ENCODE measurements at regions not wholly inside any gene's neighbourhood (a gene's known extent, or its start where the extent isn't known, plus 50 kb on each side); places are given as distances from the start of the nearest gene placed in this dataset.
"Not testable (repeated sequence)": the region's sequence is repeated elsewhere in the genome, so short reads cannot be mapped to it uniquely, and the experiment has no call there.

GRCh38 chr1:95167503-95167902, 50.3 kb downstream of the TLCD4 start:
- CTCF ChIA-PET; POLR2A ChIA-PET; DNase-seq (ENCODE audit: extremely low spot score): not testable (repeated sequence)

- DNase-seq (ENCODE audit: extremely low spot score) = no peak
- ChIA-PET CTCF (no interaction called here), POLR2A (no interaction called here)
- TF ChIP-seq HDGF (IDR thresholded peaks at IDR 0.05; ENCODE audit: borderline replicate concordance) = no peak
- no peak for TF ChIP-seq SP1 (IDR thresholded peaks at IDR 0.05)
- no peak for TF ChIP-seq L3MBTL2 (conservative IDR thresholded peaks at IDR 0.05)
- TF ChIP-seq SUZ12 (IDR thresholded peaks at IDR 0.05) = no peak
- TF ChIP-seq FOXM1 (IDR thresholded peaks at IDR 0.05; ENCODE audit: borderline replicate concordance) = no peak
Measured at GRCh38 chr1:95168028-95168427, 50.9 kb downstream of the TLCD4 start.

DNA sequence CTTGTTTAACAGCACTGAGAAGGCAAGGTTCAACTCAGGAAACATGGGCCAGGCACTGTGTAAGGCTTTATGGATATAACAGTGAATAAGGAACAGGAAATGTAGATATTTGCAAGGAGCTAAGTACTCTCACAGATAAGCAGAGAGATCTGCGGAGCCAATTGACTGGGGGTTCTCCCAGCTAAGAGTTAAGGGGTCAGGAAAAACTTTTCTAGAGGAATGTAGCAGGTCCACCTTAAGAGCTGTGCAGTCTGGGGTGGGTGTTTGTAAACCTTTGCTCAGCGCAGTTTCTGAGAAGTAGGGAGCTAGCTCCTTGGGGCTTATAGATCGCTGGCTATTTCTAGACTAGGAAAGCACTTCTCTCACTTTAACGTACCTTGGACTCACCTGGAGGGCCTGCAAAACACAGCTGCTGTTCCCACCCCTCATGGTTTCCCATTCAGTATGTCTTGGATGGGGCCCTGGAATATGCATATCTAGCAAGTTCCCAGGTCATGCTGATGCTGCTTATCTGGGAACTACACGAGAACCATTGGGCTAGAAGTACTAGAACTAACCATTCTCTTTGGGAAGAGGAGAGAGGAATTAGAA, 51.7 kb downstream of the TLCD4 start:
- ChIA-PET POLR2A (no interaction called here), CTCF (no interaction called here)
- TF ChIP-seq ARNT (IDR thresholded peaks at IDR 0.05) (no peak), SP1 (IDR thresholded peaks at IDR 0.05) (no peak), NFRKB (IDR thresholded peaks at IDR 0.05) (no peak), LEF1 (IDR thresholded peaks at IDR 0.05; ENCODE audit: borderline replicate concordance) (no peak), FOXM1 (IDR thresholded peaks at IDR 0.05; ENCODE audit: borderline replicate concordance) (no peak), FOXK2 (IDR thresholded peaks at IDR 0.05) (no peak), ELF4 (IDR thresholded peaks at IDR 0.05) (no peak), FOXA1 (IDR thresholded peaks at IDR 0.05) (no peak), TARDBP (IDR thresholded peaks at IDR 0.05) (no peak), HDGF (IDR thresholded peaks at IDR 0.05; ENCODE audit: borderline replicate concordance) (no peak), BHLHE40 (IDR thresholded peaks at IDR 0.05; ENCODE audit: borderline replicate concordance) (no peak), CTBP1 (IDR thresholded peaks at IDR 0.05; ENCODE audit: borderline replicate concordance) (no peak), ZNF384 (IDR thresholded peaks at IDR 0.05) (no peak), L3MBTL2 (conservative IDR thresholded peaks at IDR 0.05) (no peak), SUZ12 (IDR thresholded peaks at IDR 0.05) (no peak)
- TF ChIP-seq, protein P1, sequence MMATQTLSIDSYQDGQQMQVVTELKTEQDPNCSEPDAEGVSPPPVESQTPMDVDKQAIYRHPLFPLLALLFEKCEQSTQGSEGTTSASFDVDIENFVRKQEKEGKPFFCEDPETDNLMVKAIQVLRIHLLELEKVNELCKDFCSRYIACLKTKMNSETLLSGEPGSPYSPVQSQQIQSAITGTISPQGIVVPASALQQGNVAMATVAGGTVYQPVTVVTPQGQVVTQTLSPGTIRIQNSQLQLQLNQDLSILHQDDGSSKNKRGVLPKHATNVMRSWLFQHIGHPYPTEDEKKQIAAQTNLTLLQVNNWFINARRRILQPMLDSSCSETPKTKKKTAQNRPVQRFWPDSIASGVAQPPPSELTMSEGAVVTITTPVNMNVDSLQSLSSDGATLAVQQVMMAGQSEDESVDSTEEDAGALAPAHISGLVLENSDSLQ (IDR thresholded peaks at IDR 0.05) = no peak
- DNase-seq (ENCODE audit: extremely low spot score) = no peak

DNA sequence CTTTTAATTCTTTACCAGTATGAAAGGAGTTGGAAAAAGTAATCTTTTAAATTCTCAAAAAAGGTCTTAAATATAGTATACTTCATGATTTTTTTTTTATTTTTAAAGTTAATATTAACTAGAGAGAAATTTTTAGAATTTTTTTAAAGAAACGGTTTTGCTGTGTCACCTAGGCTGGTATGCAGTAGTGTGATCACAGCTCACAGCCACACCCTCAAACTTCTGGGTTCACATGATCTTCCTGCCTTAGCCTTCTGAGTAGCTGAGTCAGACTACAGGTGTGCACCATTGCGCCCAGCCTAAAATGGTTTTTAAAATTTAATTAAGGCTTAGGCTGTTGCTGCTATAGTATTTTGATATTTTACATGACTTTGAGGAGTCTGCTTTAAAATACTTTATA, 52.4 kb downstream of the TLCD4 start:
- POLR2A ChIA-PET = no interaction called here
- CTCF ChIA-PET = no interaction called here
- DNase-seq (ENCODE audit: extremely low spot score) = no peak
- TF ChIP-seq ARNT (IDR thresholded peaks at IDR 0.05) (no peak), TARDBP (IDR thresholded peaks at IDR 0.05) (no peak), L3MBTL2 (conservative IDR thresholded peaks at IDR 0.05) (no peak), ELF4 (IDR thresholded peaks at IDR 0.05) (no peak), CTBP1 (IDR thresholded peaks at IDR 0.05; ENCODE audit: borderline replicate concordance) (no peak), NFRKB (IDR thresholded peaks at IDR 0.05) (no peak), HDGF (IDR thresholded peaks at IDR 0.05; ENCODE audit: borderline replicate concordance) (no peak), BHLHE40 (IDR thresholded peaks at IDR 0.05; ENCODE audit: borderline replicate concordance) (no peak), SP1 (IDR thresholded peaks at IDR 0.05) (no peak), FOXM1 (IDR thresholded peaks at IDR 0.05; ENCODE audit: borderline replicate concordance) (no peak), LEF1 (IDR thresholded peaks at IDR 0.05; ENCODE audit: borderline replicate concordance) (no peak), SUZ12 (IDR thresholded peaks at IDR 0.05) (no peak), ZNF384 (IDR thresholded peaks at IDR 0.05) (no peak)
- TF ChIP-seq, protein P1 (IDR thresholded peaks at IDR 0.05) = no peak

- ChIA-PET POLR2A (interaction anchor here (1.5 kb wide), 1 partner anchor 98 kb away, joined by 4 read pairs; the partner anchor contains the start of gene ALG14), CTCF (interaction anchor here (0.6 kb wide), 1 partner anchor 317 kb away, joined by 3 read pairs; no protein-coding TSS in a partner anchor)
- no peak for DNase-seq (ENCODE audit: extremely low spot score)
- no peak for TF ChIP-seq HDGF (IDR thresholded peaks at IDR 0.05; ENCODE audit: borderline replicate concordance)
- TF ChIP-seq TARDBP (IDR thresholded peaks at IDR 0.05) = no peak
- TF ChIP-seq FOXK2 (IDR thresholded peaks at IDR 0.05) = no peak
- TF ChIP-seq, protein P1 (IDR thresholded peaks at IDR 0.05) = no peak
- no peak for TF ChIP-seq SP1 (IDR thresholded peaks at IDR 0.05)
- no peak for TF ChIP-seq NFRKB (IDR thresholded peaks at IDR 0.05)
- TF ChIP-seq L3MBTL2 (conservative IDR thresholded peaks at IDR 0.05) = no peak
- no peak for TF ChIP-seq FOXM1 (IDR thresholded peaks at IDR 0.05; ENCODE audit: borderline replicate concordance)
- TF ChIP-seq ELF4 (IDR thresholded peaks at IDR 0.05) = no peak
- no peak for TF ChIP-seq ARNT (IDR thresholded peaks at IDR 0.05)
- TF ChIP-seq FOXA1 (IDR thresholded peaks at IDR 0.05) = no peak
- no peak for TF ChIP-seq LEF1 (IDR thresholded peaks at IDR 0.05; ENCODE audit: borderline replicate concordance)
- TF ChIP-seq SUZ12 (IDR thresholded peaks at IDR 0.05) = no peak
- TF ChIP-seq CTBP1 (IDR thresholded peaks at IDR 0.05; ENCODE audit: borderline replicate concordance) = no peak
- TF ChIP-seq BHLHE40 (IDR thresholded peaks at IDR 0.05; ENCODE audit: borderline replicate concordance) = no peak
Measured at GRCh38 chr1:95171270-95172245, 54.4 kb downstream of the TLCD4 start.

- TF ChIP-seq HDGF (IDR thresholded peaks at IDR 0.05; ENCODE audit: borderline replicate concordance) (no peak), SUZ12 (IDR thresholded peaks at IDR 0.05) (no peak), CTBP1 (IDR thresholded peaks at IDR 0.05; ENCODE audit: borderline replicate concordance) (no peak), ARNT (IDR thresholded peaks at IDR 0.05) (no peak), LEF1 (IDR thresholded peaks at IDR 0.05; ENCODE audit: borderline replicate concordance) (no peak), FOXM1 (IDR thresholded peaks at IDR 0.05; ENCODE audit: borderline replicate concordance) (no peak), SP1 (IDR thresholded peaks at IDR 0.05) (no peak), TARDBP (IDR thresholded peaks at IDR 0.05) (no peak), ELF4 (IDR thresholded peaks at IDR 0.05) (no peak), BHLHE40 (IDR thresholded peaks at IDR 0.05; ENCODE audit: borderline replicate concordance) (no peak), FOXA1 (IDR thresholded peaks at IDR 0.05) (no peak), FOXK2 (IDR thresholded peaks at IDR 0.05) (no peak), ZNF384 (IDR thresholded peaks at IDR 0.05) (no peak)
- TF ChIP-seq, protein P1 (IDR thresholded peaks at IDR 0.05) = no peak
- DNase-seq (ENCODE audit: extremely low spot score) = no peak
- POLR2A ChIA-PET = no interaction called here
- CTCF ChIA-PET = no interaction called here
Measured at GRCh38 chr1:95176861-95177260, 57.1 kb upstream of the RWDD3 start.

Data from HEK293T (cell line).